ENCODE measurements at regions not wholly inside any gene's neighbourhood (a gene's known extent, or its start where the extent isn't known, plus 50 kb on each side); places are given as distances from the start of the nearest gene placed in this dataset.

DNA sequence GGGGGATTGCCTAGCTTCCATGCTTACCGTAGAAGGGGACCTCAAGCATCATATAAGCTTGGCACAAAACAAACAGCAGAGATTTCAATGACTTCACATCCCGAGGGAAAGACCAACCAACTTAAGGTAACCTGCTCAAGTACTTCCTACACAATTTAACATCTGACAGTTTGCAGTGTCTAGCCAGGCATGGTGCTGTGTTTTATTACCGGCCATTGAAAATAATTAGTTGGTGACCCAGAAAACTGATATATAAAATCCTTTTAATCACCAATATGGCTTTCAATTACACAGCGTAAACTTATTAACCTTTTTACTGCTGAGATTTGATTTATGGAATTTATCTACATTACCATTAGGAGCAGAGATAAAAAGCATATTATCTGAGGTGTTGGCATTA lies 268.3 kb downstream of the ARRDC4 start:
- TF ChIP-seq, protein P1, sequence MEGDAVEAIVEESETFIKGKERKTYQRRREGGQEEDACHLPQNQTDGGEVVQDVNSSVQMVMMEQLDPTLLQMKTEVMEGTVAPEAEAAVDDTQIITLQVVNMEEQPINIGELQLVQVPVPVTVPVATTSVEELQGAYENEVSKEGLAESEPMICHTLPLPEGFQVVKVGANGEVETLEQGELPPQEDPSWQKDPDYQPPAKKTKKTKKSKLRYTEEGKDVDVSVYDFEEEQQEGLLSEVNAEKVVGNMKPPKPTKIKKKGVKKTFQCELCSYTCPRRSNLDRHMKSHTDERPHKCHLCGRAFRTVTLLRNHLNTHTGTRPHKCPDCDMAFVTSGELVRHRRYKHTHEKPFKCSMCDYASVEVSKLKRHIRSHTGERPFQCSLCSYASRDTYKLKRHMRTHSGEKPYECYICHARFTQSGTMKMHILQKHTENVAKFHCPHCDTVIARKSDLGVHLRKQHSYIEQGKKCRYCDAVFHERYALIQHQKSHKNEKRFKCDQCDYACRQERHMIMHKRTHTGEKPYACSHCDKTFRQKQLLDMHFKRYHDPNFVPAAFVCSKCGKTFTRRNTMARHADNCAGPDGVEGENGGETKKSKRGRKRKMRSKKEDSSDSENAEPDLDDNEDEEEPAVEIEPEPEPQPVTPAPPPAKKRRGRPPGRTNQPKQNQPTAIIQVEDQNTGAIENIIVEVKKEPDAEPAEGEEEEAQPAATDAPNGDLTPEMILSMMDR (IDR thresholded peaks at IDR 0.05; ENCODE audit: insufficient read depth, low read length) = no peak
- TF ChIP-seq POLR2AphosphoS5 (IDR thresholded peaks at IDR 0.05; ENCODE audit: low read depth) = no peak
